ENCODE measurements at regions not wholly inside any gene's neighbourhood (a gene's known extent, or its start where the extent isn't known, plus 50 kb on each side); places are given as distances from the start of the nearest gene placed in this dataset.

- TF ChIP-seq SRF (IDR thresholded peaks at IDR 0.05; ENCODE audit: low read depth in 2 of 2, low read length in 2 of 2) = no peak
- TF ChIP-seq RCOR1 (conservative IDR thresholded peaks at IDR 0.05; ENCODE audit: low read depth, low read length) = no peak
- no peak for TF ChIP-seq POLR2AphosphoS5 (IDR thresholded peaks at IDR 0.05; ENCODE audit: low read length)
- TF ChIP-seq MXI1 (IDR thresholded peaks at IDR 0.05; ENCODE audit: low read depth, low read length) = no peak
- TF ChIP-seq YBX1 (IDR thresholded peaks at IDR 0.05) = no peak
- no peak for TF ChIP-seq NRF1 (conservative IDR thresholded peaks at IDR 0.05; ENCODE audit: low read depth, low read length)
- no peak for TF ChIP-seq PKNOX1 (IDR thresholded peaks at IDR 0.05)
- TF ChIP-seq NFYA (IDR thresholded peaks at IDR 0.05; ENCODE audit: borderline replicate concordance, low read depth, low read length) = no peak
Measured at GRCh38 chr2:81290846-81291245, 986.3 kb upstream of the LRRTM1 start.
